ENCODE measurements at regions not wholly inside any gene's neighbourhood (a gene's known extent, or its start where the extent isn't known, plus 50 kb on each side); places are given as distances from the start of the nearest gene placed in this dataset.

DNA sequence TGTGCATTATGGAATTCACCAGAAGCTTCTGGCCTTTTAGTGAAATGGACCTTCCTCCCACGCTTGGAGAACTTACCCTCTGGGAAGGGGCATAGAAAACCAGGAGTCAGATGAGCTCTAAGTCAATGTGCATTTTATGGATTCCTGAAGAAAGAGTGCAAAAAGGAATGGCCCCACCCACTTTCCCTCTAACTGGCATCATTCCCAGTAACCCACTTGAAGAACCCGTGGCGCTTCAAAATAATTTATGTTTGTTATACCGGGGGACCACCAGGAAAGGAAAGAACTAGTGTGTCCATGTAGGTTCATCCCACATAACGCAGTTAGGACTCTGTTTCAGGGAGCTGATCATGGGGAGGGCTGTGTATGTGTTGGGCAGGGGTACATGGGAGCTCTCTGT lies 1153.4 kb downstream of the TMEM121 start:
- DNase-seq (ENCODE audit: low read depth), result no peak
- H3K36me3 ChIP-seq (ENCODE audit: control insufficient read depth, insufficient read depth, low read length), result no peaks in the 10 kb centered on the region
- H3K4me3 ChIP-seq (ENCODE audit: low read depth, low read length), result no peak overlapping the region
- H3K27me3 ChIP-seq (ENCODE audit: control insufficient read depth, insufficient read depth, low read length), result no peaks in the 10 kb centered on the region
- TF ChIP-seq, protein P1, sequence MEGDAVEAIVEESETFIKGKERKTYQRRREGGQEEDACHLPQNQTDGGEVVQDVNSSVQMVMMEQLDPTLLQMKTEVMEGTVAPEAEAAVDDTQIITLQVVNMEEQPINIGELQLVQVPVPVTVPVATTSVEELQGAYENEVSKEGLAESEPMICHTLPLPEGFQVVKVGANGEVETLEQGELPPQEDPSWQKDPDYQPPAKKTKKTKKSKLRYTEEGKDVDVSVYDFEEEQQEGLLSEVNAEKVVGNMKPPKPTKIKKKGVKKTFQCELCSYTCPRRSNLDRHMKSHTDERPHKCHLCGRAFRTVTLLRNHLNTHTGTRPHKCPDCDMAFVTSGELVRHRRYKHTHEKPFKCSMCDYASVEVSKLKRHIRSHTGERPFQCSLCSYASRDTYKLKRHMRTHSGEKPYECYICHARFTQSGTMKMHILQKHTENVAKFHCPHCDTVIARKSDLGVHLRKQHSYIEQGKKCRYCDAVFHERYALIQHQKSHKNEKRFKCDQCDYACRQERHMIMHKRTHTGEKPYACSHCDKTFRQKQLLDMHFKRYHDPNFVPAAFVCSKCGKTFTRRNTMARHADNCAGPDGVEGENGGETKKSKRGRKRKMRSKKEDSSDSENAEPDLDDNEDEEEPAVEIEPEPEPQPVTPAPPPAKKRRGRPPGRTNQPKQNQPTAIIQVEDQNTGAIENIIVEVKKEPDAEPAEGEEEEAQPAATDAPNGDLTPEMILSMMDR (IDR thresholded peaks at IDR 0.05; ENCODE audit: insufficient read depth, low read length, poor library complexity, severe bottlenecking), result no peak

GRCh38 chr14:106681161-106681560 lies 1154.8 kb downstream of the TMEM121 start:
- TF ChIP-seq, protein P1 (IDR thresholded peaks at IDR 0.05; ENCODE audit: insufficient read depth, low read length, poor library complexity, severe bottlenecking), result no peak
- Histone ChIP-seq H3K36me3 (ENCODE audit: control insufficient read depth, insufficient read depth, low read length) (no peaks in the 10 kb centered on the region), H3K27me3 (ENCODE audit: control insufficient read depth, insufficient read depth, low read length) (no peaks in the 10 kb centered on the region), H3K4me3 (ENCODE audit: low read depth, low read length) (no peak overlapping the region)
- DNase-seq (ENCODE audit: low read depth), result no peak

GRCh38 chr14:106681568-106681967 lies 1155.2 kb downstream of the TMEM121 start:
- no peak overlapping the region for H3K4me3 ChIP-seq (ENCODE audit: low read depth, low read length)
- TF ChIP-seq, protein P1 (IDR thresholded peaks at IDR 0.05; ENCODE audit: insufficient read depth, low read length, poor library complexity, severe bottlenecking), result no peak
- H3K36me3 ChIP-seq (ENCODE audit: control insufficient read depth, insufficient read depth, low read length), result no peaks in the 10 kb centered on the region
- DNase-seq (ENCODE audit: low read depth), result no peak
- no peaks in the 10 kb centered on the region for H3K27me3 ChIP-seq (ENCODE audit: control insufficient read depth, insufficient read depth, low read length)

DNA sequence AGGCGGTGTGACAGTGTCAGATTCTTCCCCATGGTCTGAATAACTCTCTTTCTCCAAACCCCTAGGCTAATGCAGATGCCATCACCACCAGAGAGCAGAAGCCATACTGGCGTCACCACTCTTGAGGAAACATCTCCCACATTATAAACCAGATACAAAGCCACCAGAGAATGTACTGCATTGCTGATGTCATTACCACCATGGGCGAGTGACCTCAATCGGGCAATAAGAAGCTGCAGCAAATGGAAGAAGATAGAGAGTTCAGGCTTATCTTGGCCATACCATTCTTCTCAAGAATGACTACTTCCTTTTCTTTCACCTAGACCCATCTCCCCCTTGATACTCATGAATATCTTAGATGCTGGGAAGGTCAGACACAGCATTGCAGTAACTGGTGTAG lies 1157.2 kb downstream of the TMEM121 start:
- TF ChIP-seq, protein P1 (IDR thresholded peaks at IDR 0.05; ENCODE audit: insufficient read depth, low read length, poor library complexity, severe bottlenecking), result no peak
- Histone ChIP-seq H3K27me3 (ENCODE audit: control insufficient read depth, insufficient read depth, low read length) (no peaks in the 10 kb centered on the region), H3K4me3 (ENCODE audit: low read depth, low read length) (no peak overlapping the region), H3K36me3 (ENCODE audit: control insufficient read depth, insufficient read depth, low read length) (no peaks in the 10 kb centered on the region)
- DNase-seq (ENCODE audit: low read depth), result no peak

DNA sequence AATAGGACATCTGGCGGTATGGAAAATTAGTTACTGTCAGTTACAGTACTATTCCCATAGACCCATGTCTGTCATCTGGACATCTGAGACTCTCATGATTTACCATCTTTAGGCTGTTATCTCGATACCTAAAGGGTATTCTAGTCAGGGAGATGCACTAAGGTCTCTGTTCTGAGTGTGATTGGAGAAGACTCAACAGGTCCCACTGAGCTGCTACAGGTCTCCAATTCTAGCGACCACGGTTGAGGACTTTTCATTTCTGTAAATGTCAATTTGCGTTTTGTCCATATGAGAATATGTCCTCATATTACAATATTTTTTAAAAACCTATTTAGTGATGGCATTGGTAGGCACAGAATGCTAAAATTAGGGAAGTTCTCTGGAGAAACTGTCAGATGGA lies 1160.2 kb downstream of the TMEM121 start:
- DNase-seq (ENCODE audit: low read depth), result no peak

More for the DNA sequence above, 1160.2 kb downstream of the TMEM121 start:
- TF ChIP-seq, protein P1 (IDR thresholded peaks at IDR 0.05; ENCODE audit: insufficient read depth, low read length, poor library complexity, severe bottlenecking), result no peak
- Histone ChIP-seq H3K4me3 (ENCODE audit: low read depth, low read length) (no peak overlapping the region), H3K27me3 (ENCODE audit: control insufficient read depth, insufficient read depth, low read length) (no peaks in the 10 kb centered on the region), H3K36me3 (ENCODE audit: control insufficient read depth, insufficient read depth, low read length) (no peaks in the 10 kb centered on the region)
